Coronary artery (tissue), 2 donors: ENCODE measurements at regions not wholly inside any gene's neighbourhood (a gene's known extent, or its start where the extent isn't known, plus 50 kb on each side); places are given as distances from the start of the nearest gene placed in this dataset.

Experiments
- DNase-seq: peaks from one replicate; pipeline ENCODE4 v3.0.0-alpha.2; 2017; ENCODE audit warnings: low spot score
- H3K27ac ChIP-seq, 2 donors: fragments of 200-600 bp; sonication (generic); one replicate each; pipeline ENCODE4 v1.5.1; 2016 to 2019
- H3K4me3 ChIP-seq: fragments of 200-600 bp; sonication (generic); 2 replicates; pipeline ENCODE4 v1.5.1; 2016; ENCODE audit warnings: mild to moderate bottlenecking, moderate library complexity
- CTCF ChIP-seq: fragments of 200-600 bp; sonication (generic); IDR thresholded peaks from one replicate; pipeline ENCODE4 v1.5.1; 2019; ENCODE audit warnings: antibody characterized with exemption

DNA sequence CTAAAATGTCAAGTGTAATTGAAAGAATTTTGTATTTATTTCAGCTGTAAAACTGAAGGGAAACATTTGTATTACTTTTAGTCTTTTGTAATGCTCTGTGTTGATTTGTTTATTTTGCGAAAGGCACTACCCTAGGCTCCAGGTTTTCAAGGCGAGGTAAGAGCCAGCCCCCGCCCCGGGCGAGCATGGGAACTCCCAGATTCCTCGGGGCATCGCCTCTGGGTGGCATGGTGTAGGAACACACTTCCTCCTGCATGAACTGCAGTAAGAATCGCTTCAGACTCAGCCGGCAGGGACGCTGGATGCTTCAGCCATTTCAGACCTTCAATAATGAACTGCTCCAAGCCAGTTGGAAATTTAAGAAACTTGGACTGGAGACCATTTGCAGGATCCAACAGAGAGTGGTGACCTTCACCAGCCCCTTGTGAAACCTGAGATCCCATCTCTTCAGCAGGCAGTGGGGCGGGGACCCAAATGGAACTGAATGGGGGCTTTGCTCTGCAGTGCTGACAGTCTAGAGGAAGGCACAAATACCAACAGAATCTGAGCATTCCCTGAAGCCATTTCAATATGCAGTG, 544.3 kb upstream of the MGMT start:
- H3K27ac ChIP-seq, result no peak overlapping the region
- no peak for DNase-seq
- no peak for TF ChIP-seq CTCF
- no peak overlapping the region for H3K4me3 ChIP-seq

DNA sequence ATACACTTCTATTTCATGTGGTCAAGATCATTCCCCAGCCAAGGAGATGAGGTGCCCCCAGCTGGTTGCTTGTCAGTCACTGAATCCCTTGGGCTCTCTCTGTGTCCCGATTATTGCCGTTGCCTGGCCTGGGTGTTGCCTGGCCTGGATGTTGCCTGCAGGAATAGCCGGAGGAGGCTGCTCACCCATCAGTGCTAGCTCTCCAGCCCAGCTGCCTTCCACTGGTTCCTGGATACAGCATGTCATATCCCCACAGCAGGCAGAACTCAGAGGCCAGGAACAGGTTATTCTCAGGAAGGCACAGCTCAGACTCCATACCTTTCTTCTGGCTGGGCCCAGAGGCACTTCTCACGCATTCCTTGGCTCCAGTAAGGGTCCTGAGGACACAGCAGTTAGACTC, 542.1 kb upstream of the MGMT start:
- Histone ChIP-seq H3K4me3 (no peak overlapping the region), H3K27ac (no peak overlapping the region)
- DNase-seq, result no peak
- TF ChIP-seq CTCF, result no peak

GRCh38 chr10:128926711-128927110, 540.3 kb upstream of the MGMT start:
- H3K27ac ChIP-seq, result peak overlapping the region in 1 of 2 donors; percentile 28
- no peak for DNase-seq
- H3K4me3 ChIP-seq, result no peak overlapping the region
- TF ChIP-seq CTCF, result no peak

GRCh38 chr10:128927497-128928161, 539.4 kb upstream of the MGMT start:
- H3K4me3 ChIP-seq, result no peak overlapping the region
- TF ChIP-seq CTCF, result no peak
- DNase-seq, result no peak
- peak overlapping the region in 1 of 2 donors; percentile 60 for H3K27ac ChIP-seq

- H3K4me3 ChIP-seq, result no peak overlapping the region
- TF ChIP-seq CTCF, result no peak
- peak overlapping the region in 1 of 2 donors; percentile 60 for H3K27ac ChIP-seq
- peak; percentile 66 for DNase-seq
These were observed 538.7 kb upstream of the MGMT start for GRCh38 chr10:128928231-128928836.

DNA sequence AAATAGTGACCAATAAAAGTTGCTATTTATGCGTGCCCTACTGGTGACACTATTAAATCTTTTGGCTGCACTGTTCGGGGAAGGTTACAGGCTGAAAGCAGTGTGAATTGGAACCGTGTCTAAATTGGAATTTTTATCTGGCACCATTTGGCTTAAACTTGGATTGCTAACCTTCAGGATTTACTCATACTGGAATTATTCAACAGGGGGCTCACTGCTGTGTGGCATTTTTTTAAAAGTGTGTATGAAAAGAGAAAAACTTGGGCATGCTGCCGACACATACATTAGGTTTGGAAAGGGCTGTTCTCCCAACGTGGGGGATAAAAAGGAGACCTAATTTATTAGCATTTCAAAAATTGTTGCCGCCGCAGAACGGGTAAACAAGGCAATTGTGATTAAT, 537.9 kb upstream of the MGMT start:
- peak overlapping the region in 1 of 2 donors; percentile 60 for H3K27ac ChIP-seq
- TF ChIP-seq CTCF, result no peak
- H3K4me3 ChIP-seq, result no peak overlapping the region
- peak; percentile 31 for DNase-seq

GRCh38 chr10:128929767-128930166, 537.3 kb upstream of the MGMT start:
- Histone ChIP-seq H3K27ac (no peak overlapping the region), H3K4me3 (no peak overlapping the region)
- DNase-seq, result no peak
- no peak for TF ChIP-seq CTCF
